Ammon's horn (tissue), 1 donor: ENCODE measurements at regions not wholly inside any gene's neighbourhood (a gene's known extent, or its start where the extent isn't known, plus 50 kb on each side); places are given as distances from the start of the nearest gene placed in this dataset.
"Not testable (repeated sequence)": the region's sequence is repeated elsewhere in the genome, so short reads cannot be mapped to it uniquely, and the experiment has no call there.

ENCODE experiments used
- DNase-seq: peaks from one replicate; pipeline ENCODE4 v3.0.0-alpha.2; 2016; ENCODE audit warnings: low spot score

DNA sequence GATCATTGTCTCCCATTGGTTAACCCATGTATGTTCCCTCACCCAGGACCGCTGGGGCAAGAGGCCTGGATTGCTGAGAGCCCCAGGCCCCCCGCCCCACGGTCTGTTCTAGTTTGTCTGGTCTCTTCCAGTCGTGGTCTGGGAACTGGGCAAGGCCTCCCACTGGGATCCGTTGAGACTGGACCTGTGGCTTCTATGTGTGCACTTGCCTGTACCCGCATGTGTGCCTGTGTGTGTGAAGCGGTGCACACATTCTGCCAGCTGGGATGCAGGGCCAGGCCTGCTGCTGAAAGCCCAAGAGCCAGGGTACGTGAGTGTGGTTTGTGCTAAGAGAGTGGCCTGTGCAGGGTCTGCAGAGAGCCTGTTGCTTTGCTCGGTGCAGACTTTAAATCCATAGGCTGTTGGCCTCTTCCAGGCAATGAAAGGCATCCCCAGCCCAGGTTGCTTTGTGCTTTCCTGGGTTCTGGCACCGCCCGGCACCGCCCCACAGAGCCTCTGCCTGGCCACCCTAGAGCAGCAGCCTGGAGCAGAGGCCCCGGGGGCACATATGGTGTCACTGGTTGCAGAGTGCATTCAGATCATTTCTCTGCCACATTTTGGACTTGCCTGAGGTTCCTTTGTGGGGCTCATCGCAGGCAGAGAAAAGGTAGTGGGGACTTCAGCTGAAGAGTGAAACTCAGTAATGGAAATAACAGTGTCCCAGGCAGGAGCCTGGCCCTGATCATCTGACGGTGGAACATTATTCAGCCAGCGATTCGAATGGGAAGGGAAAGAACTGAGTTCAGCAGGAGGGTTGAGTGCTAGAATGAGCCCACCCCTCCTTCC is 215.5 kb downstream of the GLRX3 start:
- no peak for DNase-seq

DNA sequence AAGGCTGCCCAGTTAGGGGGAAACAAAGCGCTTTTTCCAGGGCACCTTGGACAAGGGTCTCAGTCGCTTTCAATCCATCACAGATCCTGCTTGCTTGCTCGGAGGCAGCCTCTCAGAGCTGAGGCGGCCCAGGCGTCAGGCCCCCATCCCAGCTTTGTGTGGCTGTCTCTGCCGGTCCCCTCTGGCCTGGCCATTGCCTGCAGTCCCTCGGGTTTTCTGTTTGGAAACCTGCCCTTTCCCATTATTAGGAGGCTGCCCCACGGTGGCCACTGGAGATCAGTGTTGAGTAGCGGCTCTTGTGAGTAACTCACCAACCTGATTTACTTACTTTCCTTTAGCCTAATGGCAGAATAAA is 216.1 kb downstream of the GLRX3 start:
- no peak for DNase-seq

DNA sequence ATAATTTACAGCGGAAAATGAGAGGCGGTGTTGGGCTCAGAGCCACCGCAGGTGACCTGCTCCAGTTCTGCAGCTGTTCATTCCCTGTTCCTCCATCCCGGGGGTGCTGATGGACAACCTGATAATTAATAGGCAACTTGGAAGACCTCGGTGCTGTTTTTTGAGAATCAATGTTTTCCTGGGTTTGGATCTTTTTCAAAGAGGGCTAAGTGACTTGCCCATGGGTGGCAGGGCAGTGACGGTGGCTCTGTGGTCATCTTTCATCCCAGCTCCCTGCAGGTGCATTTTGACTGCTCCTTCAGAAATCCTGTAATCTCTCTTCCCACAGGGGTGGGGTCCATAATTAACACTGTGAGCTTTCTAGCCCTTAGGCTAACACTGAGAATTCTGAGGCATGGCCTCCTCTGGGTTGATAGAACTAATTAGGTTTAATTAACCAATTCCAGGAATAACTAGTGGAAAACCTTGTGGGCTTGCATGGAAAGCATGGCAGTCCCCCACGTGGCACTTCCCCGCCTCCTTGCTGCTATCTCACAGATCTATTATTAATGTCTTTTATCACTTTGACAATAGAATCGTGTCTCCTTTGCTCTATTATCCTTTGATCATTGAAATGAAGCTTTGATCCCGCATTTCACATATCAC is 217.9 kb downstream of the GLRX3 start:
- no peak for DNase-seq

GRCh38 chr10:130354573-130354954 is 218.4 kb downstream of the GLRX3 start:
- no peak for DNase-seq

GRCh38 chr10:130354976-130355795 is 219.0 kb downstream of the GLRX3 start:
- DNase-seq, result no peak

GRCh38 chr10:130356429-130356828 is 220.2 kb downstream of the GLRX3 start:
- DNase-seq, result not testable (repeated sequence)

DNA sequence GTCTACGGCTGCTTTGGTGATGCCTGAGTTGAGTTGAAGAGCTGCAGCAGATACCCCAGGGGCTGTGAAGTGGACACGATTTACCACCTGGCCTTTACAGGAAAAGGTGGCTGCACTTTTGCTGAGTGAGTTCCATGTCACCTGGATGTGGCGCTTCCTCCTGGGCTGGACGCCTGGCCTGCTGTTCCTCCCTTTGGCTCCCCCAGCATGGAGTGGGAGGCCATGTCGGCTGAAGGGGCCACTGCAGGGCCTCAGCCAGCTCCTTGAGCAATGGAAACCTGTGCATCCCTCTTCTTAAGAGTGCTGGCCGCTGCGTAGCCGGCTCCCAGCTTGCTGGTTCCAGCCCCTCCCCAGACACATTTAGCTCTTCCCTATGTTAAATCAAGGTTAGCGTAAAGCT is 221.0 kb downstream of the GLRX3 start:
- DNase-seq, result no peak

DNA sequence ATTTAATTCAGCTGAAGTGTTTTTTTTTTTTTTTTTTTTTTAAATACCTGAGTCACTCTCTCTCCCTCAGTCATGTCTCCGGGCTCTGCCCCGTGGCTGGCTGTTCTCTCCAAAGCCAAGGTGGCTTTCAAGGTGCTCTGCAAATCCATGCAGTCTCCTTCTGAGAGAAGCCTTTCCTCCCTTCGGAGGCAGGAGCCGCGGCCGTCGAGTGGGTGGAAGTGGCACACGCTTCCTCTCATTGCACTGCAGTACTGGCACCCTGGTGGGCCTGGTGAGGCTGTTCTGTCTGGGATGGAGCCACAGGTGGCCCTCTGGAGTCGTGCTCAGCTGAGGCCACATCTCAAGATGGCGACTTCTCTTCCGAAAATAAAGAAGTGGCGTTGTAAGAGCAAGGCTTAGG is 221.8 kb downstream of the GLRX3 start:
- no peak for DNase-seq

DNA sequence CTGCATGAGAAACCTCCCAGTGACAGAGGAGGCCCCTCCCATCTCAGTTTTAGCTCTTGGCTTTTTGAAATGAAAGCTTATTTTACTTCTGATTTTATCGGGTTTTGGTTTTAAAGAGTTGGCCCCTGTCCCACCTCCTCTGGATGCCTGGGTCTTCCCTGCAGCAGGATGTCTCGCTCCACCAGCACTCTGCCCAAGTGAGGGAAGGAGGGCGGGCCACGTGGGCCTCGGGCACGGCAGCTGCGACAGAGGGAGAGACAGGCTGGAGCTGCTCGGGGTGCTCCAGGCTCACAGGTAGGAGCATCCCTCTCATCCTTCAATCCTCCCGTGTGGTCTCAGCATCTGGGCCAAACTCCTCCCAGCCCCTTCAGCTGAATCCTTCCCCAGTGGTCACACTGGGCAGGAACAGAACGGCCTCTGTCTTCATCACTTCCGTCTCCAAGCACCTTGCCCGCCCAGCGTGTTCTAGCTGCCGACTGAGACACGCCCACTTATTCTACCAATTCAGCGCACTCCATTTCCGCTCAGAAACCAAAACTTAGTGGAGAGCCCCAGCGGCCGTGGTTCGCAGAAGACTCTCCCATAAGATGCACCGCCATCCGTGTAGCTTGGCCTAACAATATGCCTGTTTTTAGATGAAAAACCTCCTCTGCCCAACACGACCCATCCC is 222.9 kb downstream of the GLRX3 start:
- no peak for DNase-seq

DNA sequence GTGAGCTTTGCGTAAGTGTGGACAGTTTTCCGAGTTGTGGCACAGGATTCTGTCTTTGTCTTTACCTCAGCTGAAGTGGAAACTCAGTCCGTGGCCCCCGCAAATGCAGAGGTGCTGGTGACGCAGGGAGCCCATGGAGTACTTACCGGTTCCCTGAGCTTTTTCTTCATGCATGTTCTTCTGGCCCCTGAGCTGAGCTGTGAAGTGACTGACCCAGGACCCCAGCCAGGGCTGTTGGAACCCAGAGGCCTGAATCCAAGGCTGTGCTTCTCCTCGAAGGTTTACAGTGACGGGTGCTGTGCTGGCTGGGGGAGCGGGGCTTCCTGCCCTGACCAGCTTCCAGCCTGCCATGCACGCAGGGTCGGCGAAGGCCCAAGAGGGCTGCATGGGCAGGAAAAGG is 223.5 kb downstream of the GLRX3 start:
- no peak for DNase-seq

GRCh38 chr10:130360826-130361311 is 224.7 kb downstream of the GLRX3 start:
- DNase-seq, result no peak

GRCh38 chr10:130361351-130362105 is 225.3 kb downstream of the GLRX3 start:
- DNase-seq, result no peak

- DNase-seq, result no peak
Observed at GRCh38 chr10:130362308-130362761, 226.1 kb downstream of the GLRX3 start.

DNA sequence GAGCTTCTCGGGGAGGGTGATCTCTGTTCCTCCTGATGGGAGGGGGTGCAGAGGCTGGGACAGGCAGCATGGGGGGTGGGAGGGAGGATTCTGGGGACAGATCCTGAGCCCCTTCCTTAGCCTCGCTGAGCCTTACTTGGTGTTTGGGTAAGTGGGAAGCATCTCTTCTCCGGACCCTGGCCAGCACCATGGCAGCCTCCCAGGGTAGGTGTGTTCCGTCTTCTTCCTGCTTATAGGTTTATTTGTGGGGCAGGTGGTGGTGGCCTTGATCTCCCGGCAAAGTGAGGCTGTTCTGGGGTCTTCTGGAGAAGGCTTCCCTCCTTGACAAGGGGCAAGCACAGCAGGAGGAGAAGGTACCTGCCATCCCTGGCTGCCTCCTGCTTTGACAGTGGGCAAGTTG is 226.9 kb downstream of the GLRX3 start:
- DNase-seq, result no peak

DNA sequence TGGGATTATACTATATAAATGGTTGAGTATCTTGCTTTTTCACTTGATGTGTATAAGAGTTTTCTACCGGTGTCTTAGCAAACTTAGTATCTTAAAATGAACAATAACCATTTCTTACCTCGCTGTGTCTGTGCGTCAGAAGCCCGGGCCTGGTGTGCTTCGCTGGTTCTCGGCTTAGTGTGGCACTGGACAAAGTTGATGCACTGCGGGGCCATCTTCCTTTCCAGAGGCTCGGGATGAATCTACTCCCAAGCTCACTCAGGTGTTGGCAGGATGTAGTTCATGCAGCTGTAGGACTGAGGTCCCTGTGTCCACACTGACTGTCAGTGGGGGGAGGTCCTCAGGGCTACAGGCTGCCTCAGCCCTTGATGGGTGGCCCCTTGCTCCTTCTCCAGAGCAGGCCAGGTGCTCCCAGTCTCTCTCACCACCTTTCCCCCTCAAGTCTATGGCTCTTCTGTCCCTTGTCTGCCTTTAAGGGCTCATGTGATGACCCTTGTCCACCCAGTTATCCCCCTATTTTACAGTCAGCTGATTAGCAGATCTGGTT is 227.8 kb downstream of the GLRX3 start:
- no peak for DNase-seq

GRCh38 chr10:130364631-130365411 is 228.6 kb downstream of the GLRX3 start:
- DNase-seq, result no peak

DNA sequence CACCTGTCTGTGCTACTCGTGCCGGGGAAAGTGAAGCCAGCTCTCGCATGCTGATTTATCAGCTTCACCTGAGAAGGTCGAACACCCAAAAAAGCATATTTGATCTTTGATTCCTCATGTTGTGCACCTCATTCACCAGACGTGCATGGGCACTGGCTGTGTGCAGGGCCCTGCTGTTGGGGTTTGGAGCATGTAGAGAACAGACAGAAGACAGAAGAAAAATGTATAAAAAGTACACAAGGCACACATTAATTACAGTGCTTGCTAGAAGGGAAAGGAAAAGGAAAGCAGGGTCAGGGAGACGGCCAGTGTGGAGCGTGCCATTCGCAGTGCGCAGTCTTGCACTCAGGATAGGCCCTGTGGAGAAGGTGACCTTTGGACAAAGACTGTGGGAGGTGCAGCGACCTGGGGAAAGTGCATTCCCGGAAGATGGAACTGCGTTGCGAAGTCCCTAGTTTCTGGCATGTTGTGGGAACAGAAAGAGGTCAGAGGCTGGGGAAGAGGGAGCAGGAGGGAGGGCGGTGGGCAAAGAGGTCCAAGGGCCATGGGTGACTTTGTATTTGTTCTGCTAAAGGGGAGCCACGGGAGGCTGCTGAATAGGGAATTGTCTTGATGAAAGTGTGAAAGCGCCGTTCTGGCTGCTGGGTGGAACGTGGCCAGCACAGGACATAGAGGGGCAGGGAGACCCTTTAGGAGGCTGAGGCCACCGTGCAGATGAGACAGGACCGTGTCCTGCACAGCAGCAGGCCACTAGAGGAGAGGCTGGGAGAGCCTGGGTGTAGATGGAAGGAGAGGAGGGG is 232.8 kb downstream of the GLRX3 start:
- no peak for DNase-seq

GRCh38 chr10:130369645-130370381 is 233.6 kb downstream of the GLRX3 start:
- no peak for DNase-seq

DNA sequence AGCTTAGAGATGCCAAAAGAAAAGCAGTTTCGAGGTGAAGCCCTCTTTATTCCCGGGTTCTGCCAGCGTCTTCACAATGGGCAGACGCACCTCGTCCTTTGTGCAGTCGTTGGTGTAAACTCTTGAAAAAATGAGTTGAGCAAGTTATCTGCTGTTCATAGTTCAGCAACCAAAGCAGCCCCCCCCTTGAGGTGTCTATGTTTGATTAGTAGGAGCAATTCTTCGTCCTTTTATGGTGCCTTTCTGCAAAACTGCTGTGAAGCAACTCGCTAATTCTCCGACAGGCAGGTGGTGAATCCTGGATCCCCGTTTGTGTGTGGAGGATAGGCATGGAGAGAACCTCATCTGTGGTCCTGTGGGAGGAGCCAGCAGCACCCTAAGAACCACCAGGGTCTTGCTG is 234.5 kb downstream of the GLRX3 start:
- no peak for DNase-seq
